GM12878 (cell line): ENCODE measurements at regions not wholly inside any gene's neighbourhood (a gene's known extent, or its start where the extent isn't known, plus 50 kb on each side); places are given as distances from the start of the nearest gene placed in this dataset.

Source experiments
- ATAC-seq: fragments of 200-7000 bp; cut with Tn5 transposase; 3 replicates; pipeline ENCODE4 v1.9.1; 2020; ENCODE audit warnings: mild to moderate bottlenecking, moderate library complexity
- BruUV-seq: library from RNA; stranded (reverse); fragments of 400-500 nt; replicated peaks from 2 replicates; lab custom pipeline; 2021; lab: Mats Ljungman, UMichigan
- CTCF ChIA-PET: fragments of 300-600 bp; sonication (Branson Sonifier 250); formaldehyde crosslinking; extraction: SDS; loops from one replicate; lab custom pipeline; 2021; ENCODE audit warnings: inconsistent platforms; lab: Yijun Ruan, JAX
- POLR2A ChIA-PET: fragments of 350-600 bp; formaldehyde crosslinking; extraction: SDS; loops from one replicate; lab custom pipeline; 2021; ENCODE audit warnings: inconsistent platforms; lab: Charles Lee
- RAD21 ChIA-PET: fragments of 300-600 bp; sonication (Branson Sonifier 250); formaldehyde crosslinking; loops from one replicate; lab custom pipeline; 2023; ENCODE audit warnings: antibody characterized with exemption; ENCODE audit not compliant: unreplicated experiment; lab: Charles Lee
- SMC1A ChIA-PET: fragments of 300-600 bp; sonication (Branson Sonifier 250); formaldehyde crosslinking; loops from one replicate; lab custom pipeline; 2023; ENCODE audit not compliant: unreplicated experiment, uncharacterized antibody; lab: Charles Lee
- DNase-seq: peaks from one replicate; pipeline ENCODE4 v3.0.0-alpha.2; 2011; ENCODE audit warnings: low read depth, low spot score
- FAIRE-seq: peaks from 3 replicates; lab custom pipeline; 2011; peaks lifted over from hg19 to GRCh38; lab: Jason Lieb, UNC
- H2AFZ ChIP-seq: 2 replicates; pipeline ENCODE4 v1.6.0; 2011; ENCODE audit warnings: low read depth, low read length, control low read depth; ENCODE audit not compliant: control insufficient read depth
- H3K27ac ChIP-seq: 2 replicates; pipeline ENCODE4 v1.5.1; 2011; ENCODE audit warnings: control low read depth; ENCODE audit not compliant: control insufficient read depth, insufficient read depth
- H3K27me3 ChIP-seq, 2 experiments: replicated peaks in 1 of 2; 2 replicates each; pipeline versions ENCODE4 v1.6.0 to v1.6.1; 2011; ENCODE audit warnings: low read length in 1 of 2; ENCODE audit not compliant: control insufficient read depth in 2 of 2, insufficient read depth in 2 of 2
- H3K36me3 ChIP-seq, 2 experiments: 2 replicates each; pipeline ENCODE4 v1.5.1; 2011; ENCODE audit warnings: low read length in 1 of 2; ENCODE audit not compliant: control insufficient read depth in 2 of 2, insufficient read depth in 2 of 2
- H3K4me1 ChIP-seq: 2 replicates; pipeline ENCODE4 v1.6.1; 2011; ENCODE audit warnings: mild to moderate bottlenecking, low read length, moderate library complexity, mixed read lengths; ENCODE audit not compliant: control insufficient read depth, insufficient read depth
- H3K4me2 ChIP-seq: 2 replicates; pipeline ENCODE4 v1.6.0; 2011; ENCODE audit warnings: control low read depth; ENCODE audit not compliant: control insufficient read depth, insufficient read depth
- H3K4me3 ChIP-seq: fragments of 200-600 bp; sonication (generic); 2 replicates; pipeline ENCODE4 v1.5.1; 2016
- H3K79me2 ChIP-seq: 2 replicates; pipeline ENCODE4 v1.6.0; 2011; ENCODE audit warnings: low read length; ENCODE audit not compliant: control insufficient read depth, insufficient read depth
- H3K9ac ChIP-seq: 2 replicates; pipeline ENCODE4 v1.8.0; 2011; ENCODE audit warnings: low read length, control low read depth, mixed read lengths; ENCODE audit not compliant: control insufficient read depth, insufficient read depth
- H3K9me3 ChIP-seq: replicated peaks from 3 replicates; pipeline ENCODE4 v1.5.1; 2011; ENCODE audit warnings: mild to moderate bottlenecking, low read length; ENCODE audit not compliant: control insufficient read depth, insufficient read depth
- H4K20me1 ChIP-seq: 2 replicates; pipeline ENCODE4 v1.6.0; 2011; ENCODE audit not compliant: control insufficient read depth, insufficient read depth
- CBX5 ChIP-seq: sonication (generic); IDR thresholded peaks from 2 replicates; pipeline ENCODE4 v1.6.1; 2016; ENCODE audit warnings: low read depth, moderate library complexity, mild to moderate bottlenecking, inconsistent platforms
- CHD2 ChIP-seq: IDR thresholded peaks from 2 replicates; pipeline ENCODE4 v1.6.1; 2011; ENCODE audit warnings: low read depth, low read length, improper control_type of control experiment, borderline replicate concordance
- DPF2 ChIP-seq: fragments of 450-650 bp; IDR thresholded peaks from 2 replicates; pipeline ENCODE4 v1.6.1; 2017; ENCODE audit warnings: mild to moderate bottlenecking
- GATAD2B ChIP-seq: fragments of 450-650 bp; conservative IDR thresholded peaks from 2 replicates; pipeline ENCODE4 v1.6.1; 2017; ENCODE audit warnings: low read depth, mild to moderate bottlenecking, moderate library complexity
- HDGF ChIP-seq: fragments of 450-650 bp; IDR thresholded peaks from 2 replicates; pipeline ENCODE4 v1.6.1; 2016; ENCODE audit warnings: antibody characterized with exemption
- NFIC ChIP-seq: IDR thresholded peaks from 2 replicates; pipeline ENCODE4 v1.6.1; 2012; ENCODE audit warnings: low read depth, mild to moderate bottlenecking, inconsistent platforms, low read length, moderate library complexity
- NR2C2 ChIP-seq: IDR thresholded peaks from 2 replicates; pipeline ENCODE4 v1.6.1; 2011; ENCODE audit warnings: borderline replicate concordance, low read depth; ENCODE audit not compliant: control insufficient read depth, insufficient read length
- PAX8 ChIP-seq: fragments of 450-650 bp; IDR thresholded peaks from 2 replicates; pipeline ENCODE4 v1.6.1; 2017; ENCODE audit warnings: mild to moderate bottlenecking, moderate library complexity
- SMAD1 ChIP-seq: fragments of 450-650 bp; IDR thresholded peaks from 2 replicates; pipeline ENCODE4 v1.6.1; 2018; ENCODE audit warnings: mild to moderate bottlenecking, low read depth; ENCODE audit not compliant: partially characterized antibody
- SRF ChIP-seq, 2 experiments: IDR thresholded peaks; 2 replicates each; pipeline ENCODE4 v1.6.1; 2011; ENCODE audit warnings: low read depth in 2 of 2, low read length in 2 of 2, mild to moderate bottlenecking in 1 of 2, moderate library complexity in 1 of 2
- TAF1 ChIP-seq: IDR thresholded peaks from 2 replicates; pipeline ENCODE4 v1.6.1; 2011; ENCODE audit warnings: mild to moderate bottlenecking, low read depth, low read length, borderline replicate concordance
- YY1 ChIP-seq: IDR thresholded peaks from 2 replicates; pipeline ENCODE4 v1.6.1; 2011; ENCODE audit warnings: low read depth, mild to moderate bottlenecking, low read length
- ZBED1 ChIP-seq: IDR thresholded peaks from 2 replicates; pipeline ENCODE4 v1.6.1; 2016; ENCODE audit warnings: borderline replicate concordance
- WGBS: methylation state at CpG from one replicate; pipeline ENCODE4 v1.1.6; 2016; ENCODE audit warnings: low lambda C conversion rate; ENCODE audit not compliant: insufficient replicate concordance, insufficient coverage; ENCODE audit errors: missing lambda C conversion rate; 5-methylcytosine and 5-hydroxymethylcytosine counted together
- in situ Hi-C: fragments of 300-500 bp; cut with MboI; formaldehyde crosslinking; loops from 9 replicates; pipeline ENCODE4 v1.14.3; 2018; ENCODE audit warnings: mixed read lengths
- intact Hi-C: fragments of 100-400 bp; cut with micrococcal nuclease; formaldehyde crosslinking; loops from one replicate; pipeline ENCODE4 v1.14.2; 2022; ENCODE audit not compliant: unreplicated experiment
- TF ChIP-seq, protein P1 (sequence below): IDR thresholded peaks from 2 replicates; pipeline ENCODE4 v1.6.1; 2012; ENCODE audit warnings: low read length, inconsistent platforms
- TF ChIP-seq, protein P2 (sequence below): fragments of 450-650 bp; IDR thresholded peaks from 2 replicates; pipeline ENCODE4 v1.6.1; 2018; ENCODE audit warnings: borderline replicate concordance, mild to moderate bottlenecking; ENCODE audit not compliant: partially characterized antibody
- TF ChIP-seq, protein P3 (sequence below): IDR thresholded peaks from 2 replicates; pipeline ENCODE4 v1.6.1; 2012; ENCODE audit warnings: improper control_type of control experiment, low read depth, low read length; ENCODE audit not compliant: insufficient replicate concordance

GRCh38 chr2:150567771-150568301, 80.4 kb upstream of the RND3 start:
- intact Hi-C loops: no loop called here
- H3K4me1 ChIP-seq: no peaks in the 10 kb centered on the region
- no peak overlapping the region for H2AFZ ChIP-seq
- H3K4me3 ChIP-seq: no peak overlapping the region
- no peak for FAIRE-seq
- H3K9ac ChIP-seq: no peak overlapping the region
- ChIA-PET RAD21 (interaction anchor here (0.6 to 4.2 kb wide), 11 partner anchors 9 to 91 kb away, joined by 3 to 46 read pairs (median 4); no protein-coding TSS in a partner anchor), SMC1A (interaction anchor here (0.8 to 11.1 kb wide), 15 partner anchors 8 to 99 kb away, joined by 3 to 123 read pairs (median 10); no protein-coding TSS in a partner anchor), POLR2A (interaction anchor here (0.8 to 2.1 kb wide), 7 partner anchors 9 to 47 kb away, joined by 3 to 10 read pairs (median 4); no protein-coding TSS in a partner anchor), CTCF (interaction anchor here (0.8 to 2.3 kb wide), 11 partner anchors 8 to 87 kb away, joined by 3 to 13 read pairs (median 5); no protein-coding TSS in a partner anchor)
- H3K4me2 ChIP-seq: no peak overlapping the region
- no peaks in the 10 kb centered on the region for H3K36me3 ChIP-seq
- H3K27me3 ChIP-seq: no peaks in the 10 kb centered on the region
- H3K9me3 ChIP-seq: peaks cover 1% of the 10 kb centered on the region; the same call in 2 of the 3 replicates
- no peaks in the 10 kb centered on the region for H3K79me2 ChIP-seq
- 35% methylated on average over 4 of the region's 4 CpGs for WGBS
- BruUV-seq: no TSS peak
- H3K27ac ChIP-seq: no peak overlapping the region
- no peak for ATAC-seq
- H4K20me1 ChIP-seq: no peaks in the 10 kb centered on the region
- in situ Hi-C loops: no loop called here
- no peak for DNase-seq
- TF ChIP-seq CBX5 (no peak), PAX8 (no peak), GATAD2B (no peak), DPF2 (no peak), NR2C2 (no peak), YY1 (no peak), NFIC (no peak), SMAD1 (no peak), SRF (IDR thresholded peaks at IDR 0.05; ENCODE audit: low read depth in 2 of 2, low read length in 2 of 2) (no peak), TAF1 (no peak), CHD2 (no peak), ZBED1 (no peak), HDGF (no peak)
- TF ChIP-seq, protein P1, sequence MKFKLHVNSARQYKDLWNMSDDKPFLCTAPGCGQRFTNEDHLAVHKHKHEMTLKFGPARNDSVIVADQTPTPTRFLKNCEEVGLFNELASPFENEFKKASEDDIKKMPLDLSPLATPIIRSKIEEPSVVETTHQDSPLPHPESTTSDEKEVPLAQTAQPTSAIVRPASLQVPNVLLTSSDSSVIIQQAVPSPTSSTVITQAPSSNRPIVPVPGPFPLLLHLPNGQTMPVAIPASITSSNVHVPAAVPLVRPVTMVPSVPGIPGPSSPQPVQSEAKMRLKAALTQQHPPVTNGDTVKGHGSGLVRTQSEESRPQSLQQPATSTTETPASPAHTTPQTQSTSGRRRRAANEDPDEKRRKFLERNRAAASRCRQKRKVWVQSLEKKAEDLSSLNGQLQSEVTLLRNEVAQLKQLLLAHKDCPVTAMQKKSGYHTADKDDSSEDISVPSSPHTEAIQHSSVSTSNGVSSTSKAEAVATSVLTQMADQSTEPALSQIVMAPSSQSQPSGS: no peak
- TF ChIP-seq, protein P2, sequence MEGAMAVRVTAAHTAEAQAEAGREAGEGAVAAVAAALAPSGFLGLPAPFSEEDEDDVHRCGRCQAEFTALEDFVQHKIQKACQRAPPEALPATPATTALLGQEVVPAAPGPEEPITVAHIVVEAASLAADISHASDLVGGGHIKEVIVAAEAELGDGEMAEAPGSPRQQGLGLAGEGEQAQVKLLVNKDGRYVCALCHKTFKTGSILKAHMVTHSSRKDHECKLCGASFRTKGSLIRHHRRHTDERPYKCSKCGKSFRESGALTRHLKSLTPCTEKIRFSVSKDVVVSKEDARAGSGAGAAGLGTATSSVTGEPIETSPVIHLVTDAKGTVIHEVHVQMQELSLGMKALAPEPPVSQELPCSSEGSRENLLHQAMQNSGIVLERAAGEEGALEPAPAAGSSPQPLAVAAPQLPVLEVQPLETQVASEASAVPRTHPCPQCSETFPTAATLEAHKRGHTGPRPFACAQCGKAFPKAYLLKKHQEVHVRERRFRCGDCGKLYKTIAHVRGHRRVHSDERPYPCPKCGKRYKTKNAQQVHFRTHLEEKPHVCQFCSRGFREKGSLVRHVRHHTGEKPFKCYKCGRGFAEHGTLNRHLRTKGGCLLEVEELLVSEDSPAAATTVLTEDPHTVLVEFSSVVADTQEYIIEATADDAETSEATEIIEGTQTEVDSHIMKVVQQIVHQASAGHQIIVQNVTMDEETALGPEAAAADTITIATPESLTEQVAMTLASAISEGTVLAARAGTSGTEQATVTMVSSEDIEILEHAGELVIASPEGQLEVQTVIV: no peak
- TF ChIP-seq, protein P3, sequence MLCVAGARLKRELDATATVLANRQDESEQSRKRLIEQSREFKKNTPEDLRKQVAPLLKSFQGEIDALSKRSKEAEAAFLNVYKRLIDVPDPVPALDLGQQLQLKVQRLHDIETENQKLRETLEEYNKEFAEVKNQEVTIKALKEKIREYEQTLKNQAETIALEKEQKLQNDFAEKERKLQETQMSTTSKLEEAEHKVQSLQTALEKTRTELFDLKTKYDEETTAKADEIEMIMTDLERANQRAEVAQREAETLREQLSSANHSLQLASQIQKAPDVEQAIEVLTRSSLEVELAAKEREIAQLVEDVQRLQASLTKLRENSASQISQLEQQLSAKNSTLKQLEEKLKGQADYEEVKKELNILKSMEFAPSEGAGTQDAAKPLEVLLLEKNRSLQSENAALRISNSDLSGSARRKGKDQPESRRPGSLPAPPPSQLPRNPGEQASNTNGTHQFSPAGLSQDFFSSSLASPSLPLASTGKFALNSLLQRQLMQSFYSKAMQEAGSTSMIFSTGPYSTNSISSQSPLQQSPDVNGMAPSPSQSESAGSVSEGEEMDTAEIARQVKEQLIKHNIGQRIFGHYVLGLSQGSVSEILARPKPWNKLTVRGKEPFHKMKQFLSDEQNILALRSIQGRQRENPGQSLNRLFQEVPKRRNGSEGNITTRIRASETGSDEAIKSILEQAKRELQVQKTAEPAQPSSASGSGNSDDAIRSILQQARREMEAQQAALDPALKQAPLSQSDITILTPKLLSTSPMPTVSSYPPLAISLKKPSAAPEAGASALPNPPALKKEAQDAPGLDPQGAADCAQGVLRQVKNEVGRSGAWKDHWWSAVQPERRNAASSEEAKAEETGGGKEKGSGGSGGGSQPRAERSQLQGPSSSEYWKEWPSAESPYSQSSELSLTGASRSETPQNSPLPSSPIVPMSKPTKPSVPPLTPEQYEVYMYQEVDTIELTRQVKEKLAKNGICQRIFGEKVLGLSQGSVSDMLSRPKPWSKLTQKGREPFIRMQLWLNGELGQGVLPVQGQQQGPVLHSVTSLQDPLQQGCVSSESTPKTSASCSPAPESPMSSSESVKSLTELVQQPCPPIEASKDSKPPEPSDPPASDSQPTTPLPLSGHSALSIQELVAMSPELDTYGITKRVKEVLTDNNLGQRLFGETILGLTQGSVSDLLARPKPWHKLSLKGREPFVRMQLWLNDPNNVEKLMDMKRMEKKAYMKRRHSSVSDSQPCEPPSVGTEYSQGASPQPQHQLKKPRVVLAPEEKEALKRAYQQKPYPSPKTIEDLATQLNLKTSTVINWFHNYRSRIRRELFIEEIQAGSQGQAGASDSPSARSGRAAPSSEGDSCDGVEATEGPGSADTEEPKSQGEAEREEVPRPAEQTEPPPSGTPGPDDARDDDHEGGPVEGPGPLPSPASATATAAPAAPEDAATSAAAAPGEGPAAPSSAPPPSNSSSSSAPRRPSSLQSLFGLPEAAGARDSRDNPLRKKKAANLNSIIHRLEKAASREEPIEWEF: no peak
